ENCODE measurements at regions not wholly inside any gene's neighbourhood (a gene's known extent, or its start where the extent isn't known, plus 50 kb on each side); places are given as distances from the start of the nearest gene placed in this dataset.

GRCh38 chr5:142507531-142508372 lies 178.1 kb downstream of the FGF1 start:
- DNase-seq, result no peak

- DNase-seq, result no peak
Observed at GRCh38 chr5:142506756-142507155, 179.1 kb downstream of the FGF1 start.

- DNase-seq, result no peak
Observed at GRCh38 chr5:142506046-142506445, 179.8 kb downstream of the FGF1 start.

- DNase-seq, result no peak
Observed at GRCh38 chr5:142501890-142502289, 177.1 kb upstream of the SPRY4 start.

- no peak for DNase-seq
Observed at GRCh38 chr5:142500227-142500905, 175.5 kb upstream of the SPRY4 start.

- peak; percentile 84 for DNase-seq
Observed at GRCh38 chr5:142499591-142500226, 174.9 kb upstream of the SPRY4 start.

- DNase-seq, result no peak
Observed at GRCh38 chr5:142498298-142498697, 173.5 kb upstream of the SPRY4 start.

GRCh38 chr5:142495531-142495930 lies 170.7 kb upstream of the SPRY4 start:
- peak; percentile 1 for DNase-seq

- DNase-seq, result no peak
Observed at GRCh38 chr5:142493875-142494518, 169.2 kb upstream of the SPRY4 start.

- no peak for DNase-seq
Observed at GRCh38 chr5:142492781-142493281, 168.0 kb upstream of the SPRY4 start.

- DNase-seq, result no peak
Observed at GRCh38 chr5:142491679-142492078, 166.9 kb upstream of the SPRY4 start.

- DNase-seq, result no peak
Observed at GRCh38 chr5:142491270-142491669, 166.4 kb upstream of the SPRY4 start.

- DNase-seq, result no peak
Observed at GRCh38 chr5:142486581-142486980, 161.8 kb upstream of the SPRY4 start.

GRCh38 chr5:142486020-142486419 lies 161.2 kb upstream of the SPRY4 start:
- no peak for DNase-seq

GRCh38 chr5:142484821-142485387 lies 160.1 kb upstream of the SPRY4 start:
- no peak for DNase-seq

- DNase-seq, result no peak
Observed at GRCh38 chr5:142482207-142482606, 157.4 kb upstream of the SPRY4 start.

GRCh38 chr5:142481410-142481809 lies 156.6 kb upstream of the SPRY4 start:
- no peak for DNase-seq

- DNase-seq, result no peak
Observed at GRCh38 chr5:142479854-142480519, 155.2 kb upstream of the SPRY4 start.

- no peak for DNase-seq
Observed at GRCh38 chr5:142479150-142479549, 154.3 kb upstream of the SPRY4 start.

- DNase-seq, result peak; percentile 76
Observed at GRCh38 chr5:142478113-142478512, 153.3 kb upstream of the SPRY4 start.

- no peak for DNase-seq
Observed at GRCh38 chr5:142475102-142475513, 150.3 kb upstream of the SPRY4 start.

GRCh38 chr5:142474431-142475094 lies 149.7 kb upstream of the SPRY4 start:
- no peak for DNase-seq
